GM12874 (cell line): ENCODE measurements at regions not wholly inside any gene's neighbourhood (a gene's known extent, or its start where the extent isn't known, plus 50 kb on each side); places are given as distances from the start of the nearest gene placed in this dataset.

Experiments used
- TF ChIP-seq, protein P1 (sequence below): IDR thresholded peaks from 2 replicates; pipeline ENCODE4 v1.5.1; 2011; ENCODE audit warnings: low read depth, mild to moderate bottlenecking, control low read depth, low read length, moderate library complexity; ENCODE audit not compliant: insufficient read depth

DNA sequence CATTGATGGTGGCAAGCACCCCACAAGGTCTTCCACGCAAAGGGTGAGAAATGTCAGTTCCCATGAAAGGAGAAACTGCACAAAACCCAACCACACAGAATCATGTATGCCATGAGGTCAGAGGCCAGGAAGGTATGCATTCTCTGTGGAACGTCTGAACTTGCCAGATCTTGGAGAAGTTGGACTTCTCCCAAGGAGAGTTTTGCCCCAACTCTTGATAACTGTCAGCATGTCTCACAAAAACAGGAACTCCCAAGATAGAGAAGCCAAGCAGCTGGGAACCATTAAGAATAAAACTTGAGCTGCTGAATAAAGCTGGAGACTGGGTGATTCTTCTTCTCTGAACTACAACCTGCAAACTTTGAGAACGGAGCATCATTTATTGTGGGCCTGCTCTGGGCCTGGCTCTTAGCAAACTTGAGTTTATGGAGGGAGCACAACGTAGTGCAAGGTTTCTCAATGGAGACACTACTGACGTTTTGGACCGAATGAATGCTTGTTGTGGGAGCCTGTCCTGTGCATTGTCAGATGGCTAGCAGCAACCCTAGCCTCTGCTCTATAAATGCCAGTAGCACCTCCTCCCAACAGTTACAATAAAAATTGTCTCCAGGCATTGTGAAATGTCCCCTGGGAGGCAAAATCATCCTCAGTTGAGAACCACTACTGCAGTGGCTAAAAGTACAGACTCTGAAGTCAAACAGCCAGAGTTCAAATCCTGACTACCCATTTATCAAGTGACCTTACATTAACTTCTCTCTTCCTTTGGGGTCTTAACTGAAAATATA lies 193.5 kb downstream of the ACTL7B start:
- TF ChIP-seq, protein P1, sequence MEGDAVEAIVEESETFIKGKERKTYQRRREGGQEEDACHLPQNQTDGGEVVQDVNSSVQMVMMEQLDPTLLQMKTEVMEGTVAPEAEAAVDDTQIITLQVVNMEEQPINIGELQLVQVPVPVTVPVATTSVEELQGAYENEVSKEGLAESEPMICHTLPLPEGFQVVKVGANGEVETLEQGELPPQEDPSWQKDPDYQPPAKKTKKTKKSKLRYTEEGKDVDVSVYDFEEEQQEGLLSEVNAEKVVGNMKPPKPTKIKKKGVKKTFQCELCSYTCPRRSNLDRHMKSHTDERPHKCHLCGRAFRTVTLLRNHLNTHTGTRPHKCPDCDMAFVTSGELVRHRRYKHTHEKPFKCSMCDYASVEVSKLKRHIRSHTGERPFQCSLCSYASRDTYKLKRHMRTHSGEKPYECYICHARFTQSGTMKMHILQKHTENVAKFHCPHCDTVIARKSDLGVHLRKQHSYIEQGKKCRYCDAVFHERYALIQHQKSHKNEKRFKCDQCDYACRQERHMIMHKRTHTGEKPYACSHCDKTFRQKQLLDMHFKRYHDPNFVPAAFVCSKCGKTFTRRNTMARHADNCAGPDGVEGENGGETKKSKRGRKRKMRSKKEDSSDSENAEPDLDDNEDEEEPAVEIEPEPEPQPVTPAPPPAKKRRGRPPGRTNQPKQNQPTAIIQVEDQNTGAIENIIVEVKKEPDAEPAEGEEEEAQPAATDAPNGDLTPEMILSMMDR, result no peak

DNA sequence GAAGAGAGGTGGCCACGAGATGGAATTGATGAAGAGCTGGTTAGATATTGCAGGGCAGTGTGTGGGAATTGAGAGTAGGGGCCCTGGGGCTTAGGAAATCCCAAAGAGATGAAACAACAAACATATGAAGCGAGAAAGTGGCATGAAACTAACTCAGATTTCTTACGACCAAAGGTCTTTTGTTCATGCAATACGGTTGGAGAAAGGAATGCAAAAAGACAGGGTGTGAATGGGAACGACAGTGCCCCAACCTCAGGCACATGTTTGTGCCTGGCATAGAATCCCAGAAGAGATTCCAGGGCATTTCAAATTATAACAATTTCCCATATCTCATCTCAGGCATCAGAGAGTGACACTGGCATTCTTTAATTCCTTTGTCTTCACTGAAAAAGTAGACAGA lies 199.2 kb downstream of the ACTL7B start:
- TF ChIP-seq, protein P1, result no peak

DNA sequence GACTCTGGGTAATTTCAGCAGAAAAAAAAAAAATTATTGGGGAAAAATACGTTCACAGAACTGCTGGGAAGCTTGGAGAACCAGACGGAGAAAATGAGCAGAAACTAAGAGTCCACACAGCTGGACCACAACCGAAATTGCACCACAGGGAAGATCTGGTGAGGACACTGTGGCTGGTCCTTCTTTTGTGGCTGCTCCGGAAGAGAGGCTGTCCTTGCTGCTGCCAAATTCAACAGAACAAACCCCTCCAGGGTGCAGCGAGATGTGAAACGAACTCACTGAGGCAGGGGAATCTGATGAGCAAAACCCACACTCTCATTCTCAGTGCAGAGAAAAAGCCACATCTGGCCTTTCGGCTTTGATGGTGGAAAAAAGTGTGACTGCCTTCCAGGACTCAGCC lies 200.0 kb downstream of the ACTL7B start:
- TF ChIP-seq, protein P1, result no peak

DNA sequence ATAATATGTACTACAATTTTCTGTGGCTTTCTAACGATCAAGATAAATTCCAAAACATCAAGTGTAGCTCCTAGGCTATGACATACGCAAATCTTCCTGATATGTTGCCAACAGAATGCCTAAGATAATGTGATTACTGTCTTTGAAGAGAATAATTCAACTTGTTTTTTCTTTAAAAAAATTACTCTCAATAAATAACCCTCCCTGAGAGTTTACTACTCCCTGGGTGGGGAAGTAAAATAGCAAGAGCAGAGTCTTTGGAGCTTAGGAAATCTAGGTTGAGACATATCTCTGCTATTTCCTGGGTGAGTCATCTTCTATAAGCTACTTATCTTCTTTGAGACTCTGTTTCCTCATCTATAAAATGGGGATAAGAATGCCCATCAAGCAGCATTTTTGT lies 201.2 kb downstream of the ACTL7B start:
- TF ChIP-seq, protein P1, result no peak

DNA sequence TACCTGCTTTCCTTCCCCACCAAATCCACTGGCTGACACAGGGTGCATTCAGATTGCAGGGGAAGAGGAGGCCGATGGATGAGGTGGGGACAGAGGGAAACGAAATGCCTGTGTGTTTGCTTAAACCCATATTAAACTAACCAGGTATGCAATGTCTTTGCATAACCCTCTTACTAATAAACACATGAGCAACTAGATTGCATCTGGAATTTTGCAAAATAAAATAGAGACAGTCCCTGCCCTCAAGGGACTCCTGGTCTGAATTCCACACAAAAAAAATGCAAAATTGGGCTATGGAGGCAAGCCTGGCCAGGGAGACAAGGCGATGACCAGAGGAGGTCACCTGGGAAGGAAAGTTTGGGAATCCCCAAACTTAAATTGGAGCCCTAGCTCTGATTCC lies 202.9 kb downstream of the ACTL7B start:
- TF ChIP-seq, protein P1, result no peak

DNA sequence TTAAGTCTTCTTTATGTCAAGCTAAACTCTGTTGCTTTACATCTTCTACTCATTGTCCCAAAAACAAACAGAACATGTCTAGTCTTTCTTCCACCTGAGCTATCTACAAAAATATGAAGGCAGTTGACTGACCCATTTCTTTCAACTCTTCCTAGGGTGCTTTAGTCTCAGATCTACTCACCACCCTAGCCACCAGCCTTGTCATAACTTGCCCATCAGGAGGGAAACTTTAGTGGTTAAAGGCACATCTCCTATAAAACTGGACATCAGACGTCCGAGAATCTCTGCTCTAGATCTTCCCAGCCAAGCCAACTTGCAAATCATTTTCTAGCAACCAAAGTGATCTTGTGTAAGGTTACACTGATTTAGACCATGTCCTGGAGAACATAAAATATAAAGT lies 205.0 kb downstream of the ACTL7B start:
- TF ChIP-seq, protein P1, result no peak

DNA sequence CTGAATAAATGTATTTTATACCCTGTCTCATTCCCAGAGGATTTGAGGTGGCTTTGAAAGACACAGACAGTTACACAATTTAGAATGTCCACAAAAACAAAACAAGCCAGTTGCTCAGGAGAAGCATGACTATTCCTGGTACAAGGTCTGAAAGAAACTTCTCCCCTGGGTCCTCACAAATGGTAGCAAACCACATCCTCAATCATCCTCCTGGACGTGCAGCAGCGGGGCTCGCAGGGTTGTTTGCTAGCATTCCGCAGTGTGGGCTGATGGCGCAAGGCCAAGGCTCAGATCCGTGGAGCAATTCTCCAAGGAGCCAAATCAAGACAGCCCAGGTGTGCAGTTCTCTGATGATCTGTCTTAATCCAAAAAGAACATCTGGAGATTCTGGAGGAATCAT lies 210.3 kb downstream of the ACTL7B start:
- TF ChIP-seq, protein P1, result no peak
